ENCODE measurements at regions not wholly inside any gene's neighbourhood (a gene's known extent, or its start where the extent isn't known, plus 50 kb on each side); places are given as distances from the start of the nearest gene placed in this dataset.

DNA sequence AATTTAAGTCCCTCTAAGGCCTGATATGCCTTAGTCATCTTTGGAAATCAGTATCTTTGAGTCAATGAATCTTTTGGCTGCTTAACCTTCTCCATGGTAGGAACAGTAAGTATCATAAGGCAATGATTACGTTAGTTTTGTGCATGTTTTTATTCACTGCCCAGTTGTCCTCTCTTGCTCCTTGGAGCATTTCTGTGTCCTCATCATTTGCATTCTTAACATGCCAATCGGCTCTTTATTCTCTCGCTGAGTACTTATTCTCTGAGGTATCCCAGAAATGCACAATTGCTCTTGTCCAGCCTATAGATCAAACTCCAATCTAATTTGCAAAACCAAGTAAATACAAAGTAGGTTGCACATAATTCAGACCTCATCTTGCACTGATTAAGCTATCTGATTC is 405.0 kb upstream of the IL12A start:
- TF ChIP-seq CTCF (IDR thresholded peaks at IDR 0.05): no peak
- no peak for TF ChIP-seq RXRA (IDR thresholded peaks at IDR 0.05; ENCODE audit: borderline replicate concordance, low read depth)
- no peak for TF ChIP-seq FOXJ3 (CRISPR knock-in tag; IDR thresholded peaks at IDR 0.05)
- TF ChIP-seq RAD21 (IDR thresholded peaks at IDR 0.05; ENCODE audit: low read length): no peak
- TF ChIP-seq REST (IDR thresholded peaks at IDR 0.05; ENCODE audit: low read depth, low read length): no peak
- TF ChIP-seq MAX (IDR thresholded peaks at IDR 0.05; ENCODE audit: low read depth): no peak
- TF ChIP-seq CHD2 (IDR thresholded peaks at IDR 0.05; ENCODE audit: low read length, partially characterized antibody): no peak
- TF ChIP-seq EZH2phosphoT487 (IDR thresholded peaks at IDR 0.05; ENCODE audit: borderline replicate concordance, low read depth): no peak
- no peak for TF ChIP-seq SIN3A (IDR thresholded peaks at IDR 0.05; ENCODE audit: borderline replicate concordance, low read depth, low read length)
- TF ChIP-seq TAF1 (IDR thresholded peaks at IDR 0.05; ENCODE audit: borderline replicate concordance, low read depth, low read length): no peak
- TF ChIP-seq FOXM1 (IDR thresholded peaks at IDR 0.05; ENCODE audit: low read depth): no peak
- no peak for TF ChIP-seq POLR2AphosphoS5 (IDR thresholded peaks at IDR 0.05; ENCODE audit: low read depth, low read length)
- TF ChIP-seq EP300 (IDR thresholded peaks at IDR 0.05; ENCODE audit: borderline replicate concordance in 1 of 2, low read depth in 1 of 2, low read length in 1 of 2): no peak
